HG03439 (cell line): ENCODE measurements at regions not wholly inside any gene's neighbourhood (a gene's known extent, or its start where the extent isn't known, plus 50 kb on each side); places are given as distances from the start of the nearest gene placed in this dataset.
"Not testable (repeated sequence)": the region's sequence is repeated elsewhere in the genome, so short reads cannot be mapped to it uniquely, and the experiment has no call there.

Source experiments
- ATAC-seq: cut with Tn5 transposase; IDR thresholded peaks from one replicate; pipeline ENCODE4 v1.9.1; 2021; ENCODE audit warnings: mild to moderate bottlenecking, moderate library complexity; ENCODE audit not compliant: unreplicated experiment

GRCh38 chr4:3865986-3866812, 100.0 kb downstream of the ADRA2C start:
- no peak for ATAC-seq

DNA sequence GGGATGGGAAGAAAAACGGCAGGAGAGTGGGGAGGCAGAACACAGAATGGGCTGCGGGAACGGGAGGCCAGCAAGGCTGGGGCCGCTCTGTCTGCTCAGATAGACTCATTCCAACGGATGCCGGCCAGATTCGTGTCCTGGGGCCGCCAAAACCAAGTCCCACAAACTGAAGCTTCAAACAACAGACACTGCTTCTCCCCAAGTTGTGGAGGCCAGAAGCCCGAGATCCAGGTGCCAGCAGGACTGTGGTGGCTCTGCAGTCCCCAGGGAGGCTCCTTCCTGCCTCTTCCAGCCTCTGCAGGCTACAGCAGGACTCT, 100.6 kb downstream of the ADRA2C start:
- ATAC-seq, result no peak

- no peak for ATAC-seq
These were observed 101.4 kb downstream of the ADRA2C start for GRCh38 chr4:3867403-3868100.

- ATAC-seq, result no peak
These were observed 102.3 kb downstream of the ADRA2C start for GRCh38 chr4:3868211-3869173.

DNA sequence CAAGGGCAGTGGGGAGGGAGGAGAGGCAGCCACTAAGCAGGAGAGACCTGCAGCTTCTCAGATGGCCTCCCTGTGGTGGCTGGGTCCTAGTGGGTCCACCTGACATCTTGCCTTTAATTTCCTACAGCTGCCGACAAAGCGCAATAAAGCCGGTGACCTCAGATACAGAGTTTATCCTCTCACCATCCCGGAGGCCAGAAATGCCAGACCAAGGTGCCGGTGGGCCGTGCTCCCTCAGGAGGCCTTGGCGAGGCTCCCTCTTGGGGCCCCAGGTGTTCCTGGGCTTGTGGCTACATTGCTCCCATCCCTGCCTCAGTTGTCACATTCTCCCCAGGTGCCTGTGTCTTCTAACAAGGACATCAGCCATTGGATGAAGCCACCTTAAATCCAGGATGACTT, 103.0 kb downstream of the ADRA2C start:
- ATAC-seq, result no peak

GRCh38 chr4:3869661-3870566, 103.7 kb downstream of the ADRA2C start:
- no peak for ATAC-seq

DNA sequence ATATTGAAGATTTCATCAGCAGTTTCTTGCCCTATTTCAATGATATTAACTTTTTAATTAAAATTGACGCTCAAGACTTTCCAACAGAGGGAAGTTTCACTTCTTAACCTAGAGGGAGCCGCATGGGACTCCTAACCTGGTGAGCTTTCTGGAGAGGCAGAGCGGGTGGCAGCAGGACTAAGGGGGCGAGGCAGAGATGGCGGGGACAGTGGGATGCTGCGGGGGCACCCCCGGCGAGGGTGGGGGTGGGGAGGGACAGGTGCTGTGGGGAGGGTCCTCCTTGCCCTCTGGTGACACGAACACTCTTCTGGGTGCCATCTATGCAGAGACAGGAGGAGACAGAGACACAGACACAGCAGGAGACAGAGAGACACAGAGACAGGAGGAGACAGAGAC, 104.4 kb downstream of the ADRA2C start:
- no peak for ATAC-seq

- no peak for ATAC-seq
These were observed 105.1 kb downstream of the ADRA2C start for GRCh38 chr4:3871181-3871852.

DNA sequence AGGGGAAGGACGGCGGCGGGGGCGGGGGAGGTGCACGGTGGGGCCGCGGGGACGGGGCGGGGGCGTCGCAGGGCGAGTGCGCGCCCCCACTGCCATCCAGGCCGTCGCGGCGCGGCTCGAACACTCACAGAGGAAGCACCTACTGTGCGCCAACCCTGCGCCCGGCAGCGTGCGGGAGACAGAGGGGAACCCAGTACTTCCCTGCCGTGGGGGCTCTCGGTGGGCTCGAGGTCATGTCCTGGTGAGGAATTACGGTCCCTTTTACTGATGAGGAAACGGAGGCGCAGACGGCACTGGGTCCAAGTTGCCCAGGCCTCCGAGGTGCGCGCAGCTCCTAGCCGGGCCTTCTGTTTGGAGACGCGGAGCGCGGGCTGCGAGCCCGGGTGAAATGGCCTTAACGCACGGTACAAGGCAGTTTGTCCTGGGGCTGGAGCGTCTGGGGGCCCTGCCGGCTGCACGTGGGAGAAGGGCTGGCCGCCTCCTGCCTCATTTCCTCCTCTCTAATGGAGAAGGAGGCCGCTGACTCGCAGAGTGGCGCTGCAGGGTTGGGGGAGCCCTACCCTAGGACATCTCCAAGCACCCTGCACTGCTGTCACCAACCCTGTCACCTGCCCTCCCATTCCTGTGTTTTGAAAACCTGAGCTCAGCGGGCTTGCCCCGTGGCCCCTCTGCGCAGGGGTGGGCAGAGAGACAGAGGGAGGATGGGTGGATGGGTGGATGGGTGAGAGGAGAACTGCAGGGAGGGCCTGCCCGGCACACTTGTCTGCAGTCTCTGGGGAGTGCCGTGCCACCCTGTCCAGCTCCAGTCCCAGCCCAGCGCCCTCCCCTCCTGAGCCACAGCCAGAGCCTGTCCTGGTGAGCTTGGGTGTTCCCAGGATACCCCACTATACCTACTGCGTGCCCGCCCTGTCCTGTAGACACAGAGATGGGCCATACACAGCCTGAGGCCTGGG, 106.0 kb downstream of the ADRA2C start:
- no peak for ATAC-seq

DNA sequence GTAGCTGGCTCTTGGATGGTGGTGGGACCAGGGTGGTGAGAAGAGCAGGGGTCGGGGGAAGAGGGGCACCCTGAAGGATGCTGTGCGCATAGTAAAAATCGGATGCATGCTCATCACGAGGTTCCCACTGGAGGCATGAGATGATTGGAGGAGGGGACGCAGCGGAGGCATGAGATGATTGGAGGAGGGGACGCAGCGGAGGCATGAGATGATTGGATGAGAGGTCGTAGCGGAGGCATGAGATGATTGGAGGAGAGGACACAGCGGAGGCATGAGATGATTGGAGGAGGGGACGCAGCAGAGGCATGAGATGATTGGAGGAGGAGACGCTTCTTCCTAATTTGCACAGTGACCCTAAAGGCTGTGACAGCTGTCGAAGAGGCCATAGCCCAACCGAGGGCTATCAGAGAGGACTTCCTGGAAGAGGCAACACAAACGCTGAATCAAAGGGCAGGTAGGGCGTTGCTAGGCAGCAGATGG, 106.7 kb downstream of the ADRA2C start:
- no peak for ATAC-seq

- ATAC-seq, result no peak
These were observed 107.3 kb downstream of the ADRA2C start for GRCh38 chr4:3873408-3874027.

GRCh38 chr4:3874028-3874415, 107.8 kb downstream of the ADRA2C start:
- no peak for ATAC-seq

DNA sequence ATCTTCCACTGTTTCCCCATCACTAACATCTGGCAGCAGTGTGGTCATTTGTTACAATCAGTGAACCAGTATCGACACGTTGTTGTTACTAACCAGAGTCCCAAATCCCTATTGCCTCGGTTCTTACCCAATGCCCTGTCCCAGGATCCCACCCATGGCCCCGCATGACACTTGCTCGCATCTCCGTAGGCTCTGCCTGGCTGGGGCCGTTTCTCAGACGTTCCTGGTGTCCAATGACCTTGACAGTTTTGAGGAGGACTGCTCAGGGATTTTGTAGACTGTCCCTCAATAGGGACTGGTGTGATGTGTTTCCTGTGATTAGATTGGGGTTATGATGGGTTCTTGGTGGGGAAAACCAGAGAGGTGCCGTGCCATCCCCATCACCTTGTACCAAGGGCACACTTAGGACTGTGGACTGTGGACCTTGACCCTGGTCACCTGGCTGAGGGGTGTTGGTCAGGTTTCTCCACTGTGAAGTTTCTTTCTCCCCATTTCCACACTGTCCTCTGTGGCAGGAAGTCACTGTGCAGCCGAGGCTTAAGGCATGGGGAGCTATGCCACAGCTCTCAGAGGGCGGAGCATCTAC, 108.4 kb downstream of the ADRA2C start:
- no peak for ATAC-seq

GRCh38 chr4:3875466-3875865, 109.3 kb downstream of the ADRA2C start:
- no peak for ATAC-seq

DNA sequence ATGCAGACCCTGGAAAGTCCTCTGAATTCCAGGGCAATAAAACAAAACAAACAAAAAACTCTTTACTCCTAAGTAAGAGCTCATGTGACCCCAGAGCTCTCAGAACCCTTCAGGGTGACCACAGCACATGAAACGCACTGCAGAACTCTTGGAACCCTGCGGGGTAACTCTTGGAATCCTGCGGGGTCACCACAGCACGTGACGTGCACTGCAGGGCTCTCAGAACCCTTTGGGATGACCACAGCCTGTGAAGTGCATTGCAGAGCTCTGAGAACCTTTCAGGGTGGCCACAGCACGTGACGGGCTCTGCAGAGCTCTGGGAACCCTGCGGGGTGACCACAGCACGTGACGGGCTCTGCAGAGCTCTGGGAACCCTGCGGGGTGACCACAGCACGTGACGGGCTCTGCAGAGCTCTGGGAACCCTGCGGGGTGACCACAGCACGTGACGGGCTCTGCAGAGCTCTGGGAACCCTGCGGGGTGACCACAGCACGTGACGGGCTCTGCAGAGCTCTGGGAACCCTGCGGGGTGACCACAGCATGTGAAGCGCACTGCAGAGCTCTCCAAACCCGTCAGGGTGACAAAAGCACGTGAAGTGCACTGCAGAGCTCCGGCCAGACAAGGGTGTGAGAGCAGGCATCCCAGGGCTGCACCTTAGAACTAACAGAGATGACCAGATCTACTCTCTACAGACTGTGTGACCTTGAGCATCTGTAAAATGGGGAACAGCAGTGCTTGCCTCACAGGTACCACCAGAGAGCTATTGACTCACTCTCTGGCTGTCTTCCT, 110.1 kb downstream of the ADRA2C start:
- ATAC-seq, result not testable (repeated sequence)

DNA sequence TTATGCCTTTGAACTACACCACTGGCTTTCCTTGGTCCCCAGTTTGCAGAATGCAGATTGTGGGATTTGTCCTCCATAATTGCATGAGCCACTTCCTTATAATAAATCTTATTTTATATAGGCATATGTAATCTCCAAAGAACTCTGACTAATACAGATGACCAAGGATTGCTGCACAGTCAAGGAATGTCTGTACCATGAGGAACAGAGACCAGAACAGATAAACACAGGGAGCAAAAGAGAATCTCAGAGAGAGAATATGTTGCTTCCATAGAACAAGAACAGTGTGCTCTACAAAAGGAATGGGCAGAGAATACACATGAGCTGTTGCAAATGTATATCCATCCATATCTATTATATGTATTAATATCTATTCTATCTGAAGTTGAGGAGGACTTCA, 111.1 kb downstream of the ADRA2C start:
- ATAC-seq, result no peak

- ATAC-seq, result no peak
These were observed 111.7 kb downstream of the ADRA2C start for GRCh38 chr4:3877868-3878267.
